ENCODE measurements at regions not wholly inside any gene's neighbourhood (a gene's known extent, or its start where the extent isn't known, plus 50 kb on each side); places are given as distances from the start of the nearest gene placed in this dataset.
A peak's percentile ranks its signal among the peaks of the same experiment; 100 is the strongest.

- no CpG with 5 or more reads among the region's 8 CpGs for WGBS (ENCODE audit: insufficient coverage, insufficient read length)
- Histone ChIP-seq H3K27ac (ENCODE audit: low read length) (no peak overlapping the region), H3K36me3 (ENCODE audit: control insufficient read depth, insufficient read depth, low read length) (no peaks in the 10 kb centered on the region), H3K27me3 (ENCODE audit: control insufficient read depth, insufficient read depth, low read length) (no peaks in the 10 kb centered on the region), H3K9me3 (ENCODE audit: control insufficient read depth, insufficient read depth, low read length) (no peaks in the 10 kb centered on the region), H3K4me3 (ENCODE audit: low read length) (no peak overlapping the region), H3K4me1 (ENCODE audit: control insufficient read depth, insufficient read depth, low read length) (no peaks in the 10 kb centered on the region)
- no peak for DNase-seq (ENCODE audit: low read depth, low spot score)
Observed at GRCh38 chrX:102067966-102068723, 57.3 kb upstream of the TCEAL2 start.

- Histone ChIP-seq H3K27me3 (ENCODE audit: control insufficient read depth, insufficient read depth, low read length) (no peaks in the 10 kb centered on the region), H3K36me3 (ENCODE audit: control insufficient read depth, insufficient read depth, low read length) (no peaks in the 10 kb centered on the region), H3K4me3 (ENCODE audit: low read length) (no peak overlapping the region), H3K9me3 (ENCODE audit: control insufficient read depth, insufficient read depth, low read length) (no peaks in the 10 kb centered on the region), H3K27ac (ENCODE audit: low read length) (no peak overlapping the region), H3K4me1 (ENCODE audit: control insufficient read depth, insufficient read depth, low read length) (no peaks in the 10 kb centered on the region)
- no CpG with 5 or more reads among the region's 2 CpGs for WGBS (ENCODE audit: insufficient coverage, insufficient read length)
- no peak for DNase-seq (ENCODE audit: low read depth, low spot score)
Observed at GRCh38 chrX:102063445-102064074, 61.9 kb upstream of the TCEAL2 start.

- Histone ChIP-seq H3K27me3 (ENCODE audit: control insufficient read depth, insufficient read depth, low read length) (no peaks in the 10 kb centered on the region), H3K4me3 (ENCODE audit: low read length) (no peak overlapping the region), H3K27ac (ENCODE audit: low read length) (no peak overlapping the region), H3K4me1 (ENCODE audit: control insufficient read depth, insufficient read depth, low read length) (no peaks in the 10 kb centered on the region), H3K9me3 (ENCODE audit: control insufficient read depth, insufficient read depth, low read length) (no peaks in the 10 kb centered on the region), H3K36me3 (ENCODE audit: control insufficient read depth, insufficient read depth, low read length) (no peaks in the 10 kb centered on the region)
- DNase-seq (ENCODE audit: low read depth, low spot score) = no peak
- no CpG with 5 or more reads among the region's 2 CpGs for WGBS (ENCODE audit: insufficient coverage, insufficient read length)
Observed at GRCh38 chrX:102044496-102044895, 81.0 kb upstream of the TCEAL2 start.

GRCh38 chrX:102043380-102043779, 82.1 kb upstream of the TCEAL2 start:
- Histone ChIP-seq H3K27ac (ENCODE audit: low read length) (no peak overlapping the region), H3K4me1 (ENCODE audit: control insufficient read depth, insufficient read depth, low read length) (no peaks in the 10 kb centered on the region), H3K27me3 (ENCODE audit: control insufficient read depth, insufficient read depth, low read length) (no peaks in the 10 kb centered on the region), H3K9me3 (ENCODE audit: control insufficient read depth, insufficient read depth, low read length) (no peaks in the 10 kb centered on the region), H3K36me3 (ENCODE audit: control insufficient read depth, insufficient read depth, low read length) (no peaks in the 10 kb centered on the region), H3K4me3 (ENCODE audit: low read length) (no peak overlapping the region)
- no peak for DNase-seq (ENCODE audit: low read depth, low spot score)
- WGBS (ENCODE audit: insufficient coverage, insufficient read length) = no CpG with 5 or more reads among the region's 3 CpGs

GRCh38 chrX:102042372-102043325, 82.8 kb upstream of the TCEAL2 start:
- DNase-seq (ENCODE audit: low read depth, low spot score) = no peak
- Histone ChIP-seq H3K4me1 (ENCODE audit: control insufficient read depth, insufficient read depth, low read length) (no peaks in the 10 kb centered on the region), H3K36me3 (ENCODE audit: control insufficient read depth, insufficient read depth, low read length) (no peaks in the 10 kb centered on the region), H3K4me3 (ENCODE audit: low read length) (no peak overlapping the region), H3K27ac (ENCODE audit: low read length) (no peak overlapping the region), H3K27me3 (ENCODE audit: control insufficient read depth, insufficient read depth, low read length) (no peaks in the 10 kb centered on the region), H3K9me3 (ENCODE audit: control insufficient read depth, insufficient read depth, low read length) (no peaks in the 10 kb centered on the region)
- no CpG with 5 or more reads among the region's 7 CpGs for WGBS (ENCODE audit: insufficient coverage, insufficient read length)

GRCh38 chrX:102029026-102029425, 96.5 kb upstream of the TCEAL2 start:
- DNase-seq (ENCODE audit: low read depth, low spot score) = no peak
- H3K36me3 ChIP-seq (ENCODE audit: control insufficient read depth, insufficient read depth, low read length) = no peaks in the 10 kb centered on the region
- no CpG with 5 or more reads among the region's 2 CpGs for WGBS (ENCODE audit: insufficient coverage, insufficient read length)
- no peaks in the 10 kb centered on the region for H3K4me1 ChIP-seq (ENCODE audit: control insufficient read depth, insufficient read depth, low read length)
- H3K27me3 ChIP-seq (ENCODE audit: control insufficient read depth, insufficient read depth, low read length) = no peaks in the 10 kb centered on the region
- no peak overlapping the region for H3K27ac ChIP-seq (ENCODE audit: low read length)
- no peak overlapping the region for H3K4me3 ChIP-seq (ENCODE audit: low read length)
- no peaks in the 10 kb centered on the region; the same call in 1 of the 2 replicates for H3K9me3 ChIP-seq (ENCODE audit: control insufficient read depth, insufficient read depth, low read length)

GRCh38 chrX:102018208-102018607, 86.4 kb upstream of the ZMAT1 start:
- DNase-seq (ENCODE audit: low read depth, low spot score) = no peak
- no CpG with 5 or more reads among the region's 4 CpGs for WGBS (ENCODE audit: insufficient coverage, insufficient read length)
- H3K9me3 ChIP-seq (ENCODE audit: control insufficient read depth, insufficient read depth, low read length) = no peaks in the 10 kb centered on the region

GRCh38 chrX:102008901-102009300, 77.1 kb upstream of the ZMAT1 start:
- Histone ChIP-seq H3K36me3 (ENCODE audit: control insufficient read depth, insufficient read depth, low read length) (no peaks in the 10 kb centered on the region), H3K9me3 (ENCODE audit: control insufficient read depth, insufficient read depth, low read length) (no peaks in the 10 kb centered on the region), H3K27ac (ENCODE audit: low read length) (no peak overlapping the region), H3K27me3 (ENCODE audit: control insufficient read depth, insufficient read depth, low read length) (no peaks in the 10 kb centered on the region), H3K4me3 (ENCODE audit: low read length) (no peak overlapping the region), H3K4me1 (ENCODE audit: control insufficient read depth, insufficient read depth, low read length) (no peaks in the 10 kb centered on the region)
- no peak for DNase-seq (ENCODE audit: low read depth, low spot score)

More at GRCh38 chrX:102018208-102018607, 86.4 kb upstream of the ZMAT1 start:
- H3K36me3 ChIP-seq (ENCODE audit: control insufficient read depth, insufficient read depth, low read length) = no peaks in the 10 kb centered on the region
- no peaks in the 10 kb centered on the region for H3K27me3 ChIP-seq (ENCODE audit: control insufficient read depth, insufficient read depth, low read length)
- H3K27ac ChIP-seq (ENCODE audit: low read length) = no peak overlapping the region
- no peak overlapping the region for H3K4me3 ChIP-seq (ENCODE audit: low read length)
- H3K4me1 ChIP-seq (ENCODE audit: control insufficient read depth, insufficient read depth, low read length) = no peaks in the 10 kb centered on the region

GRCh38 chrX:101999644-102000539, 68.1 kb upstream of the ZMAT1 start:
- no peaks in the 10 kb centered on the region for H3K9me3 ChIP-seq (ENCODE audit: control insufficient read depth, insufficient read depth, low read length)
- WGBS (ENCODE audit: insufficient coverage, insufficient read length) = no CpG with 5 or more reads among the region's 7 CpGs

GRCh38 chrX:101993335-101993734, 61.5 kb upstream of the ZMAT1 start:
- H3K27me3 ChIP-seq (ENCODE audit: control insufficient read depth, insufficient read depth, low read length) = no peaks in the 10 kb centered on the region
- no CpG with 5 or more reads among the region's 2 CpGs for WGBS (ENCODE audit: insufficient coverage, insufficient read length)
- no peaks in the 10 kb centered on the region for H3K4me1 ChIP-seq (ENCODE audit: control insufficient read depth, insufficient read depth, low read length)
- H3K4me3 ChIP-seq (ENCODE audit: low read length) = no peak overlapping the region
- no peaks in the 10 kb centered on the region for H3K36me3 ChIP-seq (ENCODE audit: control insufficient read depth, insufficient read depth, low read length)
- H3K9me3 ChIP-seq (ENCODE audit: control insufficient read depth, insufficient read depth, low read length) = no peaks in the 10 kb centered on the region
- H3K27ac ChIP-seq (ENCODE audit: low read length) = no peak overlapping the region
- DNase-seq (ENCODE audit: low read depth, low spot score) = no peak

More at GRCh38 chrX:101999644-102000539, 68.1 kb upstream of the ZMAT1 start:
- DNase-seq (ENCODE audit: low read depth, low spot score) = peak; percentile 4
- H3K4me1 ChIP-seq (ENCODE audit: control insufficient read depth, insufficient read depth, low read length) = peaks cover 5% of the 10 kb centered on the region
- no peaks in the 10 kb centered on the region for H3K36me3 ChIP-seq (ENCODE audit: control insufficient read depth, insufficient read depth, low read length)
- no peak overlapping the region for H3K4me3 ChIP-seq (ENCODE audit: low read length)
- no peak overlapping the region for H3K27ac ChIP-seq (ENCODE audit: low read length)
- no peaks in the 10 kb centered on the region for H3K27me3 ChIP-seq (ENCODE audit: control insufficient read depth, insufficient read depth, low read length)
